ENCODE measurements at regions not wholly inside any gene's neighbourhood (a gene's known extent, or its start where the extent isn't known, plus 50 kb on each side); places are given as distances from the start of the nearest gene placed in this dataset.
A peak's percentile ranks its signal among the peaks of the same experiment; 100 is the strongest.
"Not testable (repeated sequence)": the region's sequence is repeated elsewhere in the genome, so short reads cannot be mapped to it uniquely, and the experiment has no call there.

GRCh38 chr2:12020833-12021469 lies 274.5 kb downstream of the LPIN1 start:
- no peak for DNase-seq

DNA sequence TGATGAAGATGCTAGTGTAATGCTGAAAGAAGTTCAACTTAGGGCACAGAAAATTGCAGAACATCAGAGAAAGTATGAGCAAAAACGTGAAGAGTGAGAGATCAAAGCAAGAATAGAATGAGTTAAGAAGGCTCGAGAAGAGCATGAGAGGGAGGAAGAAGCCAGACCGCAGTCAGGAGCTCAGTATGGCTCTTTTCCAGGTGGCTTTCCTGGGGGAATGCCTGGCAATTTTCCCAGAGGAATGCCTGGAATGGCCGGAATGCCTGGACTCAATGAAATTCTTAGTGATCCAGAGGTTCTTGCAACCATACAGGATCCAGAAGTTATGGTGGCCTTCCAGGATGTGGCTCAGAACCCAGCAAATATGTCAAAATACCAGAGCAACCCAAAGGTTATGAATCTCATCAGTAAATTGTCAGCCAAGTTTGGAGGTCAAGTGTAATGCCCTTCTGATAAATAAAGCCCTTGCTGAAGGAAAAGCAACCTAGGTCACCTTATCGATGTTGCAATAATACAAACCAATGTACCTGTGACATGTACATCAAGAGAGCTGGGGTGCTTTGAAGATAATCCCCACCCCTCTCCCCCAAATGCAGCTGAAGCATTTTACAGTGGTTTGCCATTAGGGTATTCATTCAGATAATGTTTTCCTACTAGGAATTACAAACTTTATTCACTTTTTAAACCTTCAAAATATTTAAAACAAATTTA lies 277.9 kb downstream of the LPIN1 start:
- DNase-seq: not testable (repeated sequence)

DNA sequence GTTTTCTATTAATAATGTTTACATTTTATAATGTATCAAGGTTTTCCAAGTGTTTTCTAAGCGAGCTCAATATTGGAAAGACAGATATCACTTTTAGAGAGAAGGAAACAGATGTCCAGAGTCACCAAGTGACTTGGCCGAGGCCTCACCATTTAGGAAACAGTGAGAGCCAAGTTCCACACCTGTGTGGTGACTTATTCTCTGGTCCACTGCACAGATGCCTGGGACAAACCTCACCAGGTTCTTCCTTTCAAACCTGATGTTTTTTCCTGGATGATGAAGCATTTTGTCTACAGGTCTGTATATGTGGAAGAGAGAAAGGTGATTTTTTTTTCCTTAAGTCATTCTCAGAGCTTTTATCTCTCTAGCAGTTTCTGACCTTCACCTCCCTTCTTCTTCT lies 280.7 kb downstream of the LPIN1 start:
- no peak for DNase-seq

- DNase-seq: no peak
Measured at GRCh38 chr2:12031866-12032265, 285.4 kb downstream of the LPIN1 start.

- DNase-seq: no peak
Measured at GRCh38 chr2:12032398-12032797, 286.0 kb downstream of the LPIN1 start.

- no peak for DNase-seq
Measured at GRCh38 chr2:12032975-12033374, 286.5 kb downstream of the LPIN1 start.

- DNase-seq: no peak
Measured at GRCh38 chr2:12033494-12033893, 287.1 kb downstream of the LPIN1 start.

GRCh38 chr2:12034382-12034781 lies 287.9 kb downstream of the LPIN1 start:
- DNase-seq: no peak

DNA sequence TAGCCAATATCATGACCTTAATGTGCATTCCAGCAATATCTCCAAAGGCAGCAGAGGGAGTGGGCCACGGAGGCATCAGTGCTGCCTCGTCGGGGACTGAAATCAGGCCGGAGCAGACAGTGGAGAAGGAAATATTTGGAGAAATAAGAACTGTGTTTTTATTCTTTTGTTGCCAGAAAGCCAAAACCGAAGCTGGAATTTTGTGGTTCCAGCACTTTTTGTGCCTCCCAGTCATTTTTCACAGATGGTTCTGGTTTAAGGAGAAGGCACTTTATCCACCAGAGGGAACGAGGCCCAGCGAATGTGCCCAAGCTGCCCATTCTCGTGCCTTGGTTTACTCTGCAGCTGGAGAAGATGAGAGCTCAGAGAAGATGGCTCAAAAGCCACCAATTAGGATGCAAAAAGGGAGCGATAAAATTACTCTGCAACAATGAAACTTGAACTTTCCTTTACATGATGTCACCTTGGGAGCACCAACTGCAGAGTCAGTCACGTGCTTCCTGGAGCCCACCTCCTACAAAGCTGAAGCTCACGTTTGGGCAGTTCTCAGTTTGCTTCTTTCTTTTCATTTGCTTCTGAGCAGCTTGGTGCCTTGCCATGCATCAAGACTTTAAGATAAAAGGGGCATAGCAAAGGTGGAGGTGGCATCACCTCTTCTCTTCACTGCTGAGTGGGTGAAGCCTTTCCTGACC lies 288.7 kb downstream of the LPIN1 start:
- no peak for DNase-seq

- DNase-seq: no peak
Measured at GRCh38 chr2:12035956-12036639, 289.7 kb downstream of the LPIN1 start.

DNA sequence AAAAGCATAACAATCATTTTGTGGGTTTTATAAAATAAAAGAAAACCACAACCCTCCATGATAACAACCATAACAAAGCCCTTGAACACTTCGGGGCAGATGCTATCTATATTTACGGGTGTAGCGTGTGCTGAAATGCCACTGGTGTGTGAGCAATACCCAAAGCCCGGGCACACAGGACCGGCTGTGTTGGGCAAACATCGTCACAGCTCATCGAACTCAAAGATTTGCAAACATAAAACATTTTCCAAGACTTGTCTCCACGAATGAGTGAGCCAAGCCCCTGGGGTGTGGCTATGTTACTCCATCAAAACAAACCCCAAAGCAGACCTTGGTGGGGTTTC lies 290.2 kb downstream of the LPIN1 start:
- DNase-seq: no peak

- no peak for DNase-seq
Measured at GRCh38 chr2:12037301-12037700, 290.9 kb downstream of the LPIN1 start.

GRCh38 chr2:12041236-12041635 lies 294.8 kb downstream of the LPIN1 start:
- no peak for DNase-seq

GRCh38 chr2:12043131-12043530 lies 296.7 kb downstream of the LPIN1 start:
- DNase-seq: no peak

- DNase-seq: peak in 1 of 56 donors; percentile 19
Measured at GRCh38 chr2:12044857-12045256, 298.4 kb downstream of the LPIN1 start.

DNA sequence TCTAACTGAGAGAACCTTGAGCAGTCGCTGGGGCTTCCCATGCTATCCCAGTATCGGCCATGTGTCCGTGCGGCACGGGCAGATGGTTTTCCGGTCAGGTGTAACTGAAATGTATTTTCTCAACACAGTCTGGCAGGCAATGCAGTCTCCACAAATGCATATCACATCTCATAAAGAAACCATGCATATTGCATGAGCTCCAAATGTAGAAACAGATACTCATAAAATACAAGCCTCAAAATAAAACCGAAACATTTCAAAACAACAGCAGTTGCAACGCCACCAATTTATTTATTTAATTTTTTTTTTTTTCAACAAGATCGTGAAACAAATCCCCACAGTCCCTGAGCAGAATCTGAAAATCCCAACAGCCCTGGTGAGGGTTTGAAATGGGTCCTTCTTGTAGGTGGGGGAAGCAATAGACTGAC lies 299.4 kb downstream of the LPIN1 start:
- no peak for DNase-seq

DNA sequence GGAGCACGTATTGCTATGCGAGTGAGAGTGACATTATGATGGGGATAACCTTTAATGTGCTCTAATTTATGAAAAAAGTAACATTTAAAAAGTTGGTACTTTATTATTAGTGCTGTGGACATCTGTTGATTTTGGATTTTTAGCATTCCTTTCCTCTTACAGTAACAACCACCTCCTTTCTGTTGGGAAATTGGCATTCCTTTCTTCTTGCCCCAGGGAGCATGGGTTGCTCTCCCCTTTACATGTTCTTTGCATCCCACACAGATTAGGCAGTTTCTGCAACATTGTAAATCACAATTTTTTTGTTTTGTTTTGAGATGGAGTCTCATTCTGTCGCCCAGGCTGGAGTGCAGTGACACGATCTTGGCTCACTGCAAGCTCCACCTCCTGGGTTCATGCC lies 300.2 kb downstream of the LPIN1 start:
- no peak for DNase-seq

DNA sequence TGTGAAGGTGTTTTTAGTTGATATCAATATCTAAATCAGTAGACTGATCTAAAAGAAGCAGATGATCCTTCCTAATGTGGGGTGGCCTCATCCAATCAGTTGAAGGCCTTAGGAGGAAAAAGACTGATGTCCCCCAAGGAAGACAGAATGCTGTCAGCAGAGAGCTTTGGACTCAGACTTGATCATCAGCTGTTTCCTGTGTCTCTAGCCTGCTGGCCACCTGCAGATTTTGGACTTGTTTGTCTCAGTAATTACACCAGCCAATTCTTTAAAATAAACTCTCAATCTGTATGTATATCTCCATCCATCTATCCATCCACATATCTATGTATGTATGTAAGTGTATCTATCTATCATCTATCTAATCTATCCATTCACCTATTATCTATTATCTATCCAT lies 301.3 kb downstream of the LPIN1 start:
- DNase-seq: no peak

DNA sequence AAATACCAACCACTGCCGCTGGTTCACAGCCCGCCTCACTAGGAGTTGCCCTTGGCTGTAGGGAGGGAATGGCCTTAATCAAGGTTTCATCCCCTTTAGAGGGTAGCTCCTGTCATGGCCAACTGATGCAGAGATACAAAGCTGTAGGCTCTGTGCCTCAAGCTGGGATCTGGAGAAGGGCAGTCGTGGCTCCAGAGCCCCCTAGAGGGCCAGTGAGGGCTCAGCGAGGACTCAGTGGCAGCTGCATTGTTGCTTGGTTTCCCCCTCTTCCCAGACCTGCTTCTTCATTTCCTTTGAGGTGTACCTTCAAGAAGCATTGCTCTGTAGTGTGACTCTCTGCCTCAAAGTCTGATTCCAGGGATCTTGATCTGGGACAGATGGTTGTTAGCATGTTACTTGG lies 302.1 kb downstream of the LPIN1 start:
- DNase-seq: no peak

GRCh38 chr2:12050396-12050795 lies 304.0 kb downstream of the LPIN1 start:
- DNase-seq: no peak

GRCh38 chr2:12051831-12052230 lies 305.4 kb downstream of the LPIN1 start:
- no peak for DNase-seq

DNA sequence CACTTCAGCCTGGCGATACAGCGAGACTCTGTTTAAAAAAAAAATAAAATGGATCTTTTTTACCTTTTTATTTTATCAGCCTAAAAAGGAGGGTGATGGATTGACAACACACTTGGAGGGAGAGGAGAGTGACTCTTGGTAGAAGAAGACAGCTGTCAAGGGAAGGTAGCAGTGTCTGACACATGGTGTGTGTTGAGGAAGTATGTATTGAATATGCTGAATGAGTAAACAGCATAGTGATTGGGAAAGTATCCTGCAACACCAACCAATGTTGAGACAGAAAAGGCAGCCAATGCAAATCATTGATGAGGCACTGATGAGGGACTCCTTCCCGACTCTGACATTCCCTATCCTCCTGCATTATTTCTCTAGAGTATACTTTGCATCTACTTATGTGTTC lies 306.4 kb downstream of the LPIN1 start:
- no peak for DNase-seq

Measured in amygdala (tissue), 56 donors.